ENCODE measurements at regions not wholly inside any gene's neighbourhood (a gene's known extent, or its start where the extent isn't known, plus 50 kb on each side); places are given as distances from the start of the nearest gene placed in this dataset.
"Not testable (repeated sequence)": the region's sequence is repeated elsewhere in the genome, so short reads cannot be mapped to it uniquely, and the experiment has no call there.

- not testable (repeated sequence) for TF ChIP-seq CTCF, POLR2A (IDR thresholded peaks at IDR 0.05)
These were observed 213.1 kb downstream of the ANKRD30BL start for GRCh38 chr2:131948641-131949040.

Measured in right lobe of liver (tissue), 4 donors.